ENCODE measurements at regions not wholly inside any gene's neighbourhood (a gene's known extent, or its start where the extent isn't known, plus 50 kb on each side); places are given as distances from the start of the nearest gene placed in this dataset.

DNA sequence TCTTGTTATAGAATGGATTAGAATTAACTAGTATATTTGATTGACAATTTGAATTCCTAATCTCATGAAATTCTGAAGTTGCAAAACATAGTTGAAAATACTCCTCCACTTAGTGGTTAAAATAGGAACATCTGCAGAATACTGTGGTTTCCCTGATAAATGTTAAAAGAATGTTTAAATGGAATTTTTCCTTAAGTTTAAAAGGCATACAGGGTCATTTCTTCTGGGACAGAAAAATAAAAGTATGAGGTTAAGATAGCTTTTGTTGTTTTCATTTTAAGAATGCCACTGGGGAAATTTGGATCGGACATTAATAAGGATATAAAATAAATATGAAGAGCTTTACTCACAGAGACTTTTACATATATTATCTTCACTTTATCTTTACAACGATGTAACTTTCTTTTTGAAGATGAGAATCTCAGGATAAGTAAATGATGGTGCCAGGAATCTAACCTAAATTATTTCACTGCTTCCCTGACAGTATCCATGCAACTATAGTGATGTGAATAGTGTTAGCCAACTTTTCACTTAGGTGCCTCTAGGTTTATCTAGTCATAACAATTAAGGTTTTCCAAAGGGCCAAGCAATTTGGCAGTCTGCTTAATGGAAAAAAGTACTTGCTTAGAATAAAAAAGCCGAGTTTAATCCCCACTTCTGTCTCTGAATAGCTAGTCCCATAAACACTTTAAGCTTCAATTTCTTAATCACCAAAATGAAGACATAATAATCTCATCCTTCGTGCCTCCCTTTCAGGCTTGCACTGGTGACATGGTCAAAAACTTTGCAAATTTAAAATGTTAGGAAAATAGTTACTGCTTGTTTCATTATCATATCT is 151.8 kb upstream of the STK17B start:
- Histone ChIP-seq H3K4me1 (ENCODE audit: insufficient read depth) (no peaks in the 10 kb centered on the region), H3K27ac (ENCODE audit: low read depth) (no peak overlapping the region), H3K4me3 (ENCODE audit: low read depth, low read length) (no peak overlapping the region), H3K36me3 (ENCODE audit: insufficient read depth) (no peaks in the 10 kb centered on the region)
- 30% methylated on average over 4 of the region's 4 CpGs for WGBS
- DNase-seq (ENCODE audit: extremely low spot score): no peak

DNA sequence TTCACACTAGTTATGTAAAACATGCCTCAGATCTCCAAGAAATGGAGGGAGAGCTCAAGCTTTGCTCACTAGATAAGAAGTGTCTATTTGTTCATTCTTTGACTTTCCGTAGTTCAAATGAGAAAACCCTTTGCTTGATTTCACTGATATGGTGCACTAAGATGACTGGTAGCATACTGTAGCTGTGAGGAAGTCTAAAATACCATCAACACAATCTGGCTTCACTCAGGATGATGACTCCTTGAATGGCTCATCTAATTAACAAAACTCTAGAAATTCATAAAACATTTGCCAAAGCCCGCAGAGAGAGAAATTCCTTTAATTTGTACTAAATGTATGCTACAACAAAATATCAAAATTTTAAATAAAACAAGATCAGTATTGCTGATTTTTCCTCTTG is 152.8 kb upstream of the STK17B start:
- DNase-seq (ENCODE audit: extremely low spot score): no peak
- 87% methylated on average over 2 of the region's 2 CpGs for whole genome bisulfite sequencing
- H3K36me3 ChIP-seq (ENCODE audit: insufficient read depth): no peaks in the 10 kb centered on the region
- no peaks in the 10 kb centered on the region for H3K4me1 ChIP-seq (ENCODE audit: insufficient read depth)
- no peak overlapping the region for H3K27ac ChIP-seq (ENCODE audit: low read depth)
- no peak overlapping the region for H3K4me3 ChIP-seq (ENCODE audit: low read depth, low read length)

DNA sequence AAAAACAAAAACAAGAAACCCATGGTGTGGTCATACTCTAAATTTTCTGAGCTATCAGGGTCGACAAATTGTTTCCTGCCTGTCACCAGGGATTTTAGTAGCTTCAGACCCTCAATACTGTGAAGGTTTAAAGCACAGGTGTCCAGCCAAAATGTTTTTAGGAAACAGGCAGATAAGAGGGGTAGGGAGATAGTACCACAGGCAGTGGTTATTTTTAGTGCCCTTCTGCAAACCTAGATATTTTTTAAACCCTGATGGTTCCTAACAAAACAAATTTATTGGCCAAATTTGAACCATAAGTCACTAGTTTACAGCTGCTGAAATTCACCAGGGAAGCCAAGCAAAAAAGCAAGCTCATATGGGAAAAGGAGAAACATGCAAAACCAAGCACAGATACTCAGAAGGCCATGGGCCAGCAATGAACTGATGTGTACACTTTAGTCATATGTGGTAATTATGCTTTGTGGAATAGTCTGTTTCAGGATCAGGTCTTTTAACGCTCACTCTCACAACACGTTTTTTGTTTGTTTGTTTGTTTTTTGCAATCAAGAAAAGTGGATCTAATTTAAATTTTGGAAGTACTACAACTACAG is 156.8 kb upstream of the STK17B start:
- no peak for DNase-seq (ENCODE audit: extremely low spot score)
- Histone ChIP-seq H3K4me3 (ENCODE audit: low read depth, low read length) (no peak overlapping the region), H3K36me3 (ENCODE audit: insufficient read depth) (no peaks in the 10 kb centered on the region), H3K27ac (ENCODE audit: low read depth) (no peak overlapping the region), H3K4me1 (ENCODE audit: insufficient read depth) (no peaks in the 10 kb centered on the region)
- WGBS: 78% methylated on average over 3 of the region's 3 CpGs

DNA sequence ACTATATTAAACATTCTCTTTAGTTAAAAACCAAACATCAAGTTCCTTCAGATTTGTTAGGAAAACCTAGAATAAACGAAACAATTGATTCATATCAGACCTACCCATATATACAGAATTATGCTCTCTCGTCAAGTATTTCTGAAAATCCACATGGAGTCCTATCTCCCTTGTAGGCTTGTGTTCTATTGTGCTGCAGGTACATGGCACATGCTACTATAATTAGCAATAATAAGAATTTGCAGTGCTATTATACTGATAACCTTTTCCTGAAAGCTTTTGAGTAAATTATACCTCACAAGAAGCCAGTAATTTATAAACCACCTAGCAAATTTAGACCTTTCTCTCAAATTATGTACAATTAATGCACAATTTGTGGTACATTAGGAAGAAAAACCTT is 158.6 kb upstream of the STK17B start:
- 90% methylated on average over 2 of the region's 2 CpGs for WGBS

DNA sequence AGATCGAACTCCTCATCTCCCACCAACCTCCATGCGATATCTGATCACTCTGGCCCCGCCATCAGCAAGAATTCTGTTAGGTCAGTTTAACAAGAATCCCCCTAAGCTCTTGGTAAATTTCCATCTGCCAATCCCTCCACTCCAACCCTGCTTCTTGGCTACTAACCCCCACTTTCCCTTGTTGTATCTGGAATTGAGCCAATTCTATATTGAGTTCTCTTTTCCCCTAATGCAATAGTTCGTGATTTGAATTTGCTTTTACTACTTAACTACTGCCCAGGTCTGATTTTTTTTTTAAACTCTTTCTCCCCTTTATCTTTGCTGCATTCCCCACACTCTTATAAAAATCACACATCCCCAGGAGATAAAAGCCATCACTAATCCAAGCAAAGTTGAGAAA is 159.3 kb upstream of the STK17B start:
- 86% methylated on average over 4 of the region's 4 CpGs for WGBS
- DNase-seq (ENCODE audit: extremely low spot score): no peak
- H3K36me3 ChIP-seq (ENCODE audit: insufficient read depth): no peaks in the 10 kb centered on the region
- no peaks in the 10 kb centered on the region for H3K4me1 ChIP-seq (ENCODE audit: insufficient read depth)
- H3K27ac ChIP-seq (ENCODE audit: low read depth): no peak overlapping the region
- H3K4me3 ChIP-seq (ENCODE audit: low read depth, low read length): no peak overlapping the region

More for the DNA sequence above, 158.6 kb upstream of the STK17B start:
- H3K4me3 ChIP-seq (ENCODE audit: low read depth, low read length): no peak overlapping the region
- H3K36me3 ChIP-seq (ENCODE audit: insufficient read depth): no peaks in the 10 kb centered on the region
- no peaks in the 10 kb centered on the region for H3K4me1 ChIP-seq (ENCODE audit: insufficient read depth)
- no peak overlapping the region for H3K27ac ChIP-seq (ENCODE audit: low read depth)
- no peak for DNase-seq (ENCODE audit: extremely low spot score)

DNA sequence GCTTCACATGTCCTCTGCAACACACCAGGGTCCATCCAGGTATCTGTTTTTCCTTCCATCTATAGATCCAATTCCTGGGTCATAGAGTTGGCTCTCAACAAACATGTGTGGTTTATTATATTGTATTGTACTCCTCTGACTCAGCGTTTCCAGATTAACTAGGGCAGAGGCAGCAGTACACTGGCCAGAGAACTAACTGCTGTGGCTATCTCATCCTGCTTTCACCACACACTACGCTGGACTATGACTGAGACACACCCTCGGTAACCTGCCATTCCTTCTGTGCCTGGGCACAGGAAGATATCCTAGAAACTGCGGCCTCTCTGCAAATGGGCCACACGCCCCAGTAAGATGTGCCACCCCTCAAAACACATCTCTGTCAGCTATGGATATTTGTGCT is 159.8 kb upstream of the STK17B start:
- Histone ChIP-seq H3K36me3 (ENCODE audit: insufficient read depth) (no peaks in the 10 kb centered on the region), H3K27ac (ENCODE audit: low read depth) (no peak overlapping the region), H3K4me1 (ENCODE audit: insufficient read depth) (no peaks in the 10 kb centered on the region), H3K4me3 (ENCODE audit: low read depth, low read length) (no peak overlapping the region)
- no peak for DNase-seq (ENCODE audit: extremely low spot score)
- WGBS: 63% methylated on average over 5 of the region's 5 CpGs

DNA sequence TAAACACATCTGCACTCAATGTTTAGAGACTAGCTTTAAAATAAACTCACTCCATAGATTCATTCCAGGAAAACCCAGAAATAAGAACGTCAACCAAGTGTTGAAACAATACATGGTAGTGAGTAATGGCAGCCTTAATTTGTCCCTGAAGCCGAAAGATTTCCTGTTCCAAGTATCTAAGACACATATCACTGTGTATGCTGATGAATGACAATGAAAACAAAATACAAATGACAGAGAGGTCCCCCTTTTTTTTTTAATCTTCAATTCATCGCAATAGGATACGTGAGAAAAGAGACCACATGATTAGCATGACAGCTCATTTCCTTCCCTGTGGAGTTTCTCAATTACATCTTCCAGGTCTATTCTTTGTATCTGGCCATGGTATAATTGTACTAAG is 160.5 kb upstream of the STK17B start:
- H3K27ac ChIP-seq (ENCODE audit: low read depth): no peak overlapping the region
- no peaks in the 10 kb centered on the region for H3K36me3 ChIP-seq (ENCODE audit: insufficient read depth)

DNA sequence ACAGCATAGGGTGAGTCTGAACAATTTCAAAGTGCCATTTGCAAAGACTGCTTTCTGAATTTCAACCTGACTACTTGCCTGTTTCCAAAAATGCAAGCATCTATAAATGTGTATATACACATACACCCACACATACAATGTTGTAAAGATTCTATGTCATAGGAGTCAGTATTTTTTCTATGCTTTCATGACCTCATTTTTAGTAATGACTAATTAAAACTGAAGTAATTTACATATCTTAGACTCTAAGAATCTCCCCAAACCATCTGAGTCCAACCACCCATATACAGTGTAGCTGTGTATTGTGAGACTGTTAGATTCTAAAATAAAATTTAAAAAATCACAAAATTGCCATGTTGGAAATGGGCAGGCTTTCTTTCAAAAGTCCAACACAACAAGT is 162.0 kb upstream of the STK17B start:
- no peaks in the 10 kb centered on the region for H3K4me1 ChIP-seq (ENCODE audit: insufficient read depth)
- DNase-seq (ENCODE audit: extremely low spot score): no peak
- H3K4me3 ChIP-seq (ENCODE audit: low read depth, low read length): no peak overlapping the region
- no peaks in the 10 kb centered on the region for H3K36me3 ChIP-seq (ENCODE audit: insufficient read depth)
- no peak overlapping the region for H3K27ac ChIP-seq (ENCODE audit: low read depth)

More for the DNA sequence above, 160.5 kb upstream of the STK17B start:
- DNase-seq (ENCODE audit: extremely low spot score): no peak
- Histone ChIP-seq H3K4me1 (ENCODE audit: insufficient read depth) (no peaks in the 10 kb centered on the region), H3K4me3 (ENCODE audit: low read depth, low read length) (no peak overlapping the region)
- 19% methylated on average over 4 of the region's 4 CpGs for WGBS

DNA sequence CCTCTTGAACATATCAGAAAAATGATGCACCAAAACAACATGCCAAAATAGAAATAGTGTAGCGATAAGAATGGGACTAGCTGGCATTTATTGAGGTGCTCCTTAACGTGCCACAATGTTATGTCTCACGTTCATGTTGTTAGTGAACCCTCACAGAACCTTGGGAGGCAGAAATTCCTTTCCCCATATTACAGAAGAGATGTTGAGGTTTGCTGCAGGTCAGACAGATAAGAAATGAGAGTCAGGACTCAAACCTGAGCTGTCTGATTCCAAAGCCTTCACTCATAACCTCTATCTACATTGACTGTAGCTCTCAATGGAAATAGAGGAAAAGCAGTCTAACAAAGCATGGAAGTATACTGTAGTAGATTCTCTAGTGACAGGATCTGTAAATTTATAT is 163.3 kb upstream of the STK17B start:
- Histone ChIP-seq H3K4me3 (ENCODE audit: low read depth, low read length) (no peak overlapping the region), H3K27ac (ENCODE audit: low read depth) (no peak overlapping the region), H3K4me1 (ENCODE audit: insufficient read depth) (no peaks in the 10 kb centered on the region), H3K36me3 (ENCODE audit: insufficient read depth) (no peaks in the 10 kb centered on the region)
- WGBS: 75% methylated on average over 3 of the region's 3 CpGs
- no peak for DNase-seq (ENCODE audit: extremely low spot score)

DNA sequence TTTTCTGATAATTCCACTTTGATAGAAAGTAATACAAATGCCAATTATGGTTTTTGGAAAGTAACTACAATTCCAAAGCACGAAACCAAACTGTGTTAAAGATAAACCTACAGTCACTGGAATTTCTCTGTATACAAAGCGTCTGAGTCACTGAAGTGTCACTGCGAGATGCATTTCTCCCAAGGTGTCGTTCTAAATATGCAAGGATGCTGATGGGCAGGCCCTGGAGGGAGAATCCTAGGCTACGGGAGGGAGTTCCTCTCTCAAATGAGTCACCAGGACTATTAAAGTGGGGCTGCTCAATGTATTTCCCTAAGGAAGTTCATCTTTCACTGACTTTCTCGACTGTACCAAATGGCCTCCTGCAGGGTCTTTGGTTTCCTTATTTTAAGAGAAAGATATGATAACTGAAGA is 163.8 kb upstream of the STK17B start:
- H3K36me3 ChIP-seq (ENCODE audit: insufficient read depth): no peaks in the 10 kb centered on the region
- H3K4me3 ChIP-seq (ENCODE audit: low read depth, low read length): no peak overlapping the region
- DNase-seq (ENCODE audit: extremely low spot score): no peak
- H3K4me1 ChIP-seq (ENCODE audit: insufficient read depth): no peaks in the 10 kb centered on the region
- no peak overlapping the region for H3K27ac ChIP-seq (ENCODE audit: low read depth)
- 40% methylated on average over 6 of the region's 6 CpGs for WGBS

DNA sequence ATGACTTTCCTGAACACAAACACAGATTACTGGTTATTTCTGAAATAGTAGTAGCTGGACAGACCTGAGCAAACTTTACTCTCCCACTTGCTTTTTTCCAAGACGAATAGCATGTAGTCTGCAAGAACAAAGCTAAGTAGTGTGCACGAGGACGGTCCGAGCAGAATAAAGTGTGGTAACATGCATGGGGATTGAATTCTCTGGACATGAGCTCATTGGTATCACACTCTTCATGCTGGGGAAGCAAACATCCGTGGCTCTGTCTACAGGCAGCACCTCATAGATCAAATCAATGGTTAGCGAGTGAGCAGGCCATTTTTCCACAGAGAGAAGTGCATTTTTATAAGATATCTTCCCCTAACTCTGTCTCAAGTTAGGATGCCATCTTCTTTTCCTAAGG is 164.8 kb upstream of the STK17B start:
- 86% methylated on average over 6 of the region's 6 CpGs for WGBS
- Histone ChIP-seq H3K4me1 (ENCODE audit: insufficient read depth) (no peaks in the 10 kb centered on the region), H3K4me3 (ENCODE audit: low read depth, low read length) (no peak overlapping the region), H3K27ac (ENCODE audit: low read depth) (no peak overlapping the region), H3K36me3 (ENCODE audit: insufficient read depth) (no peaks in the 10 kb centered on the region)
- DNase-seq (ENCODE audit: extremely low spot score): no peak

DNA sequence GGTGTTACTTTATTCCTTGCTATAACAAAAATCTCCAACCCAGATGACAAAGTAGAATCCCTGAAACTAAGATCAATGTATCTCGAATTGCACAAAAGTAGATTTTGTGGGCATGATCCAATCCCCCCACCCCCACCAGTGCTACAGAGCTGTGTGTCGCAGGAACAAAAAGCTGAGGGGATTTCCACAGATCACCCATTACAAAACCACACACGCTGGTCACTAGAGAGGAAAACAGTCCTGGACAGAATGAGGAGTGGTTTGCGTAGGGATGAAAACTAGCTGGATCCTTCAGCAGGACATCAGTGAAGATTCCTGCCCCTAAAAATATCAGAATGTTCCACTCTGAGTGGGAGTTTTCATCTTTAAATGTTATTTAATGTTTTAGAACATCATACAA is 165.3 kb upstream of the STK17B start:
- DNase-seq (ENCODE audit: extremely low spot score): no peak
- Histone ChIP-seq H3K4me3 (ENCODE audit: low read depth, low read length) (no peak overlapping the region), H3K27ac (ENCODE audit: low read depth) (no peak overlapping the region), H3K4me1 (ENCODE audit: insufficient read depth) (no peaks in the 10 kb centered on the region), H3K36me3 (ENCODE audit: insufficient read depth) (no peaks in the 10 kb centered on the region)
- 85% methylated on average over 4 of the region's 4 CpGs for WGBS

DNA sequence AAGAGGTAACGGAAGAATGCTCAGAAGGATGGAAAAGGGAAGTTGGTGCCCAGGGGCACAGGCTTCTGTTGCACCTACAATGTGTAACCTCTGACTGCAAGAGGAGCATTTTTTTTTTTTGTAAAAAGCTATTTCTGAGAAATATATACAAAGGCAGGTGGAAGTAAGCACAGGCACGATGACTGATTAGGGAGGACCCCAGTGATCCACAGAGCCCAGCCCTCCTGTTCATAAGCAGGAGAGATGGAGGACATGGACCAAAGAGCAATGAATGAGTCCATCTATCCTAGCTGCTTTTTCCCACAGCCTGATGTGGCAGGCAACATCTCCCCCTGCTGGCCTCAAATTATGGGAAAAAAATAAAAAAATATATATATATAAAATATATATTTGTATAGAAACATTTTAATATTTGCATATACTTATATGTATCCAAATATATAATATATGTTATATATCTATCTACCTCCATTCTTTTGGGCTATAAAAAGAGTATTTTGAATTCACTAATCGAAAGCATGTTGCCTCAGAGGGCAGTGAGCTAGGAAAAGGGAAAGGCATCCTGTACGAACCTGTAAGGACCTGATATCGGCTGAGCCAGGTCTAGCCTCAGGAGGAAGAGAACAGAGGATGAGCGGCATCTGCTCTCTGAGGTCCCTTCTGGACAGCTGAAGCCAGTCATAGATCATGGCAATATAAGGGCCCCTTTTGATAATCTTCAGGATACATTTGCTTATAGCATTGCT is 166.0 kb upstream of the STK17B start:
- Histone ChIP-seq H3K27ac (ENCODE audit: low read depth) (no peak overlapping the region), H3K4me3 (ENCODE audit: low read depth, low read length) (no peak overlapping the region), H3K36me3 (ENCODE audit: insufficient read depth) (no peaks in the 10 kb centered on the region), H3K4me1 (ENCODE audit: insufficient read depth) (no peaks in the 10 kb centered on the region)
- 72% methylated on average over 6 of the region's 6 CpGs for WGBS
- DNase-seq (ENCODE audit: extremely low spot score): no peak

DNA sequence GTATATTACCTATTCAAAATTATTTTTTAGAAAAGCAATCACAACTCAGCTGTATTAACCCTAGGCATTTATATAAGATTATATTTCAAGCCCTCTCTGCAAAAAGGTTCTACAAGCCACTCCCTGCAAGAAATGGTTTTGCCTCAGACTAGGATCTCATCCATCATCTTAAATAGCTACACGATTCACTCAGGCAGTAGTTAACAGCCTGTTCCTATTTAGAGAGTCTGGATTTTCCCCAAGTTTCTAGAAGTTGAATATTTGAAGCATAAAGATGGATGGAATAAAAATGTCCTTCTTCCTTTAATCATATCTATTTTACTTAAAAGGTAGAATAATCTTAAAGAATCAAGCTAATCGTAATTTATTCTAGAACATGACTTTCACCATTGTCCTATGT is 167.1 kb upstream of the STK17B start:
- no peaks in the 10 kb centered on the region for H3K36me3 ChIP-seq (ENCODE audit: insufficient read depth)
- no peak overlapping the region for H3K27ac ChIP-seq (ENCODE audit: low read depth)
- H3K4me3 ChIP-seq (ENCODE audit: low read depth, low read length): no peak overlapping the region
- H3K4me1 ChIP-seq (ENCODE audit: insufficient read depth): no peaks in the 10 kb centered on the region
- 65% methylated on average over 2 of the region's 2 CpGs for WGBS
- DNase-seq (ENCODE audit: extremely low spot score): no peak

Measured in urinary bladder (tissue), 3 donors.